HCT116 (cell line): ENCODE measurements at regions not wholly inside any gene's neighbourhood (a gene's known extent, or its start where the extent isn't known, plus 50 kb on each side); places are given as distances from the start of the nearest gene placed in this dataset.
"Not testable (repeated sequence)": the region's sequence is repeated elsewhere in the genome, so short reads cannot be mapped to it uniquely, and the experiment has no call there.

Source experiments
- ATAC-seq: fragments of 200-7000 bp; cut with Tn5 transposase; 2 replicates; pipeline ENCODE4 v1.9.1; 2020; ENCODE audit warnings: mild to moderate bottlenecking, moderate library complexity
- BruUV-seq: library from RNA; stranded (reverse); fragments of 400-500 nt; replicated peaks from 2 replicates; lab custom pipeline; 2021; lab: Mats Ljungman, UMichigan
- CTCF ChIA-PET: fragments of 300-600 bp; sonication (Branson Sonifier 250); formaldehyde crosslinking; loops from one replicate; lab custom pipeline; 2021; ENCODE audit warnings: antibody characterized with exemption; lab: Charles Lee
- POLR2A ChIA-PET: fragments of 300-600, 350-600 bp; sonication (Branson Sonifier 250); formaldehyde crosslinking; loops from one replicate; lab custom pipeline; 2021; ENCODE audit warnings: antibody characterized with exemption; lab: Charles Lee
- RAD21 ChIA-PET, 2 experiments: fragments of 300-600 bp; sonication (Branson Sonifier 250); formaldehyde crosslinking; loops; one replicate each; lab custom pipeline; 2023; ENCODE audit warnings: low total read pairs in 2 of 2; ENCODE audit not compliant: uncharacterized antibody in 2 of 2, unreplicated experiment in 2 of 2, low non-redundant PET in 1 of 2; lab: Charles Lee
- DNase-seq: peaks from one replicate; pipeline ENCODE4 v3.0.0-alpha.2; 2010; ENCODE audit warnings: low read depth, low spot score
- H2AFZ ChIP-seq: fragments of 200-600 bp; shearing (Covaris generic), sonication (generic); 2 replicates; pipeline ENCODE4 v1.6.1; 2017; ENCODE audit warnings: low read depth, mixed run types, mixed read lengths, antibody characterized with exemption, low read length; ENCODE audit not compliant: poor library complexity, severe bottlenecking
- H3K27ac ChIP-seq: 2 replicates; pipeline ENCODE4 v1.5.1; 2012; ENCODE audit warnings: low read depth, low read length
- H3K27me3 ChIP-seq: fragments of 200-600 bp; sonication (generic); 2 replicates; pipeline ENCODE4 v1.6.1; 2016; ENCODE audit warnings: mixed run types, low read length, mixed read lengths; ENCODE audit not compliant: insufficient read depth
- H3K36me3 ChIP-seq, 2 experiments: fragments of 200-500 bp in 1 of 2; fragments of 200-600 bp in 1 of 2; sonication (Bioruptor generic) in 1 of 2; sonication (generic) in 1 of 2; 2 replicates each; pipeline versions ENCODE4 v1.5.1 to v1.6.1; 2014 to 2016; ENCODE audit warnings: low read length in 2 of 2, inconsistent platforms in 1 of 2, mixed read lengths in 1 of 2, mixed run types in 1 of 2; ENCODE audit not compliant: insufficient read depth in 2 of 2, control insufficient read depth in 1 of 2
- H3K4me1 ChIP-seq, 2 experiments: fragments of 200-600 bp in 1 of 2; sonication (generic) in 1 of 2; 2 replicates each; pipeline versions ENCODE4 v1.5.1 to v1.6.1; 2012 to 2017; ENCODE audit warnings: low read length in 2 of 2, inconsistent platforms in 1 of 2, mild to moderate bottlenecking in 1 of 2, mixed read lengths in 1 of 2, mixed run types in 1 of 2, moderate library complexity in 1 of 2; ENCODE audit not compliant: insufficient read depth in 2 of 2, control insufficient read depth in 1 of 2
- H3K4me2 ChIP-seq: fragments of 200-600 bp; sonication (generic); 2 replicates; pipeline ENCODE4 v1.6.1; 2017; ENCODE audit warnings: mixed run types, low read length, mixed read lengths
- H3K4me3 ChIP-seq, 2 experiments: fragments of 200-600 bp in 1 of 2; sonication (generic) in 1 of 2; replicated peaks in 1 of 2; 2 replicates each; pipeline ENCODE4 v1.5.1; 2011 to 2016; ENCODE audit warnings: low read length in 2 of 2, control low read depth in 1 of 2, low read depth in 1 of 2, mild to moderate bottlenecking in 1 of 2, mixed read lengths in 1 of 2, mixed run types in 1 of 2
- H3K79me2 ChIP-seq: fragments of 200-600 bp; sonication (generic); 2 replicates; pipeline ENCODE4 v1.6.1; 2017; ENCODE audit warnings: mild to moderate bottlenecking, mixed run types, low read length, moderate library complexity, mixed read lengths; ENCODE audit not compliant: insufficient read depth
- H3K9ac ChIP-seq: fragments of 200-600 bp; sonication (generic); 2 replicates; pipeline ENCODE4 v1.6.1; 2016; ENCODE audit warnings: low read length, mixed read lengths
- H3K9me2 ChIP-seq: fragments of 200-600 bp; sonication (generic), shearing (Covaris generic); 2 replicates; pipeline ENCODE4 v1.6.1; 2017; ENCODE audit warnings: mixed run types, mild to moderate bottlenecking, moderate library complexity; ENCODE audit not compliant: insufficient read depth
- H3K9me3 ChIP-seq, 2 experiments: fragments of 200-500 bp in 1 of 2; fragments of 200-600 bp in 1 of 2; sonication (Bioruptor generic) in 1 of 2; sonication (generic) in 1 of 2; 2 replicates each; pipeline ENCODE4 v1.6.1; 2014 to 2017; ENCODE audit warnings: low read length in 2 of 2, mixed read lengths in 2 of 2, inconsistent platforms in 1 of 2, low read depth in 1 of 2, mild to moderate bottlenecking in 1 of 2, mixed run types in 1 of 2, moderate library complexity in 1 of 2; ENCODE audit not compliant: control insufficient read depth in 1 of 2, insufficient read depth in 1 of 2
- H4K20me1 ChIP-seq: fragments of 200-600 bp; sonication (generic), shearing (Covaris generic); 2 replicates; pipeline ENCODE4 v1.6.1; 2017; ENCODE audit warnings: mixed run types, mild to moderate bottlenecking, moderate library complexity; ENCODE audit not compliant: insufficient read depth
- CBX3 ChIP-seq: IDR thresholded peaks from 2 replicates; pipeline ENCODE4 v1.6.1; 2012; ENCODE audit warnings: low read depth
- CEBPB ChIP-seq: IDR thresholded peaks from 2 replicates; pipeline ENCODE4 v1.6.1; 2012; ENCODE audit warnings: low read depth
- EGR1 ChIP-seq: IDR thresholded peaks from 2 replicates; pipeline ENCODE4 v1.6.1; 2012; ENCODE audit warnings: low read depth
- EZH2 ChIP-seq: fragments of 200-600 bp; sonication (generic); IDR thresholded peaks from 2 replicates; pipeline ENCODE4 v1.6.1; 2017; ENCODE audit warnings: antibody characterized with exemption, mixed run types
- POLR2A ChIP-seq: IDR thresholded peaks from 2 replicates; pipeline ENCODE4 v1.7.0; 2011; ENCODE audit warnings: borderline replicate concordance; ENCODE audit not compliant: insufficient read depth, insufficient read length; ENCODE audit errors: extremely low read depth
- POLR2AphosphoS5 ChIP-seq: IDR thresholded peaks from 2 replicates; pipeline ENCODE4 v1.6.1; 2011; ENCODE audit warnings: mild to moderate bottlenecking, low read depth, low read length, moderate library complexity
- SIN3A ChIP-seq: IDR thresholded peaks from 2 replicates; pipeline ENCODE4 v1.6.1; 2012; ENCODE audit warnings: low read depth
- SP1 ChIP-seq: IDR thresholded peaks from 2 replicates; pipeline ENCODE4 v1.6.1; 2012; ENCODE audit warnings: low read depth
- TCF7L2 ChIP-seq: IDR thresholded peaks from 2 replicates; pipeline ENCODE4 v1.7.0; 2011; ENCODE audit warnings: borderline replicate concordance, inconsistent platforms; ENCODE audit not compliant: insufficient read depth, insufficient read length; ENCODE audit errors: extremely low read depth
- ZNF274 ChIP-seq: fragments of 200-500 bp; sonication (Bioruptor generic); IDR thresholded peaks from 2 replicates; pipeline ENCODE4 v1.6.1; 2014; ENCODE audit warnings: mild to moderate bottlenecking, low read depth, low read length, inconsistent platforms
- intact Hi-C: fragments of 100-400 bp; cut with micrococcal nuclease; formaldehyde crosslinking; loops from 2 replicates; pipeline ENCODE4 v1.10.0; 2022
- TF ChIP-seq, protein P1 (sequence below): IDR thresholded peaks from 2 replicates; pipeline ENCODE4 v1.6.1; 2012; ENCODE audit warnings: low read depth
- TF ChIP-seq, protein P2 (sequence below): IDR thresholded peaks from 2 replicates; pipeline ENCODE4 v1.6.1; 2011; ENCODE audit warnings: mild to moderate bottlenecking, low read length, moderate library complexity; ENCODE audit not compliant: insufficient replicate concordance; ENCODE audit errors: extremely low read depth

DNA sequence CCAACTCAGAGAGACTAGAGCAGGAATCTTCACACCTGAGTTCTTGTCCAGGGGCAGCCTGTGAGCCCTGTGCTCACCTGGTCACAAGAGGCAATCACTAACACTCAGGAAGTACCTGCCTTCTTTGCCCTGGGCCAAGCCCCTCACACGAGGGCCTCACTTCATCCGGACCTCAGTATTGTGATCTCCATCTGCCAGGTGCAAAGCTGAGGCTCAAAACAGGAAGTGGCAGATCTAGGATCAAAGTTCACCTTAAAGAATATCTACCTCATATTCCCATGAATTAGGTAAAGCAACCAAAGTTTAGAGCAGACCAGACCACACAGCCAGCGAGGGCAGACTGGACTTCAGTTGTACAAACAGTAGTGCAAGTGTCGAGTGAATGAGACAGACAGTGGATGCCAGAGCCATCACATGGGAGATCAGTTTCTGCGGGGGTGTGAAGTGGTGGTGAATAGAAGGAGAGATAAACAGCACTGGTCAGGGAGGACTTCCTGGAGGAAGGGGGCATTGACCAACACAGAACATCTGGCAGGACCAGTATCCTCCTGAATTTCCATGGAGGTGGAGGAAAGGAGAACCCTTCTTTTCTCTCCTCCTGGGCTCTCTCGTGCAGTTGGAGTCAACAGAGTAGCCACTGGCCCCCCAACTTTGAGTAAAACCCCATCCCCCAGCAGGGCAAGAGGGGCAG, 116.6 kb upstream of the ZBTB40 start:
- Histone ChIP-seq H3K27ac (no peak overlapping the region), H3K27me3 (no peaks in the 10 kb centered on the region), H3K4me3 (no peak overlapping the region), H3K79me2 (no peaks in the 10 kb centered on the region), H3K4me1 (peaks cover 7 to 14% of the 10 kb centered on the region in 2 experiments), H3K9me2 (no peaks in the 10 kb centered on the region), H3K36me3 (no peaks in the 10 kb centered on the region), H4K20me1 (no peaks in the 10 kb centered on the region), H3K4me2 (no peak overlapping the region), H2AFZ (no peak overlapping the region), H3K9me3 (no peaks in the 10 kb centered on the region), H3K9ac (no peak overlapping the region)
- ChIA-PET RAD21 (no interaction called here), POLR2A (no interaction called here), CTCF (no interaction called here)
- DNase-seq (no peak), ATAC-seq (no peak)
- intact Hi-C loops = no loop called here
- TF ChIP-seq EGR1 = no peak
- TF ChIP-seq TCF7L2 = no peak
- no peak for TF ChIP-seq POLR2A
- TF ChIP-seq, protein P1, sequence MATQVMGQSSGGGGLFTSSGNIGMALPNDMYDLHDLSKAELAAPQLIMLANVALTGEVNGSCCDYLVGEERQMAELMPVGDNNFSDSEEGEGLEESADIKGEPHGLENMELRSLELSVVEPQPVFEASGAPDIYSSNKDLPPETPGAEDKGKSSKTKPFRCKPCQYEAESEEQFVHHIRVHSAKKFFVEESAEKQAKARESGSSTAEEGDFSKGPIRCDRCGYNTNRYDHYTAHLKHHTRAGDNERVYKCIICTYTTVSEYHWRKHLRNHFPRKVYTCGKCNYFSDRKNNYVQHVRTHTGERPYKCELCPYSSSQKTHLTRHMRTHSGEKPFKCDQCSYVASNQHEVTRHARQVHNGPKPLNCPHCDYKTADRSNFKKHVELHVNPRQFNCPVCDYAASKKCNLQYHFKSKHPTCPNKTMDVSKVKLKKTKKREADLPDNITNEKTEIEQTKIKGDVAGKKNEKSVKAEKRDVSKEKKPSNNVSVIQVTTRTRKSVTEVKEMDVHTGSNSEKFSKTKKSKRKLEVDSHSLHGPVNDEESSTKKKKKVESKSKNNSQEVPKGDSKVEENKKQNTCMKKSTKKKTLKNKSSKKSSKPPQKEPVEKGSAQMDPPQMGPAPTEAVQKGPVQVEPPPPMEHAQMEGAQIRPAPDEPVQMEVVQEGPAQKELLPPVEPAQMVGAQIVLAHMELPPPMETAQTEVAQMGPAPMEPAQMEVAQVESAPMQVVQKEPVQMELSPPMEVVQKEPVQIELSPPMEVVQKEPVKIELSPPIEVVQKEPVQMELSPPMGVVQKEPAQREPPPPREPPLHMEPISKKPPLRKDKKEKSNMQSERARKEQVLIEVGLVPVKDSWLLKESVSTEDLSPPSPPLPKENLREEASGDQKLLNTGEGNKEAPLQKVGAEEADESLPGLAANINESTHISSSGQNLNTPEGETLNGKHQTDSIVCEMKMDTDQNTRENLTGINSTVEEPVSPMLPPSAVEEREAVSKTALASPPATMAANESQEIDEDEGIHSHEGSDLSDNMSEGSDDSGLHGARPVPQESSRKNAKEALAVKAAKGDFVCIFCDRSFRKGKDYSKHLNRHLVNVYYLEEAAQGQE = no peak
- TF ChIP-seq SP1 = no peak
- TF ChIP-seq, protein P2, sequence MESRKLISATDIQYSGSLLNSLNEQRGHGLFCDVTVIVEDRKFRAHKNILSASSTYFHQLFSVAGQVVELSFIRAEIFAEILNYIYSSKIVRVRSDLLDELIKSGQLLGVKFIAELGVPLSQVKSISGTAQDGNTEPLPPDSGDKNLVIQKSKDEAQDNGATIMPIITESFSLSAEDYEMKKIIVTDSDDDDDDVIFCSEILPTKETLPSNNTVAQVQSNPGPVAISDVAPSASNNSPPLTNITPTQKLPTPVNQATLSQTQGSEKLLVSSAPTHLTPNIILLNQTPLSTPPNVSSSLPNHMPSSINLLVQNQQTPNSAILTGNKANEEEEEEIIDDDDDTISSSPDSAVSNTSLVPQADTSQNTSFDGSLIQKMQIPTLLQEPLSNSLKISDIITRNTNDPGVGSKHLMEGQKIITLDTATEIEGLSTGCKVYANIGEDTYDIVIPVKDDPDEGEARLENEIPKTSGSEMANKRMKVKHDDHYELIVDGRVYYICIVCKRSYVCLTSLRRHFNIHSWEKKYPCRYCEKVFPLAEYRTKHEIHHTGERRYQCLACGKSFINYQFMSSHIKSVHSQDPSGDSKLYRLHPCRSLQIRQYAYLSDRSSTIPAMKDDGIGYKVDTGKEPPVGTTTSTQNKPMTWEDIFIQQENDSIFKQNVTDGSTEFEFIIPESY = no peak
- TF ChIP-seq CEBPB = no peak
- no peak for TF ChIP-seq CBX3
- no peak for TF ChIP-seq EZH2
- TF ChIP-seq SIN3A = no peak
- no peak for TF ChIP-seq ZNF274
- no peak for TF ChIP-seq POLR2AphosphoS5
- no TSS peak for BruUV-seq

DNA sequence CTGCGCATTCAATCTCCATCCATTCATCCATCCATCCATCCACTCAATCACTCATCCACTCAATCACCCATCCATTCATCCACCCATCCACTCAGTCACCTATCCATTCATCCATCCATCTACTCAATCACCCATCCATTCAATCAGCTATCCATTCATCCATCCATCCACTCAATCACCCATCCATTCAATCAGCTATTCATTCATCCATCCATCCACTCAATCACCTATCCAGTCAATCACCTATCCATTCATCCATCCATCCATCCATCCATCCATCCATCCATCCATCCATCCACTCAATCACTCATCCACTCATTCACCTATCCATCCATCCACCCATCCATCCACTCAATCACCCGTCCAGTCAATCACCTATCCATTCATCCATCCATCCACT, 115.4 kb upstream of the ZBTB40 start:
- H2AFZ ChIP-seq, intact Hi-C loops, H3K79me2 ChIP-seq, RAD21 ChIA-PET, H3K27me3 ChIP-seq, DNase-seq, H3K9me2 ChIP-seq, H3K27ac ChIP-seq, ATAC-seq, H3K36me3 ChIP-seq, H3K9me3 ChIP-seq, CTCF ChIA-PET, POLR2A ChIA-PET, H4K20me1 ChIP-seq, BruUV-seq, H3K4me2 ChIP-seq, H3K4me3 ChIP-seq, H3K9ac ChIP-seq: not testable (repeated sequence)
- peaks cover 7 to 14% of the 10 kb centered on the region in 2 experiments for H3K4me1 ChIP-seq
